ENCODE measurements at regions not wholly inside any gene's neighbourhood (a gene's known extent, or its start where the extent isn't known, plus 50 kb on each side); places are given as distances from the start of the nearest gene placed in this dataset.

DNA sequence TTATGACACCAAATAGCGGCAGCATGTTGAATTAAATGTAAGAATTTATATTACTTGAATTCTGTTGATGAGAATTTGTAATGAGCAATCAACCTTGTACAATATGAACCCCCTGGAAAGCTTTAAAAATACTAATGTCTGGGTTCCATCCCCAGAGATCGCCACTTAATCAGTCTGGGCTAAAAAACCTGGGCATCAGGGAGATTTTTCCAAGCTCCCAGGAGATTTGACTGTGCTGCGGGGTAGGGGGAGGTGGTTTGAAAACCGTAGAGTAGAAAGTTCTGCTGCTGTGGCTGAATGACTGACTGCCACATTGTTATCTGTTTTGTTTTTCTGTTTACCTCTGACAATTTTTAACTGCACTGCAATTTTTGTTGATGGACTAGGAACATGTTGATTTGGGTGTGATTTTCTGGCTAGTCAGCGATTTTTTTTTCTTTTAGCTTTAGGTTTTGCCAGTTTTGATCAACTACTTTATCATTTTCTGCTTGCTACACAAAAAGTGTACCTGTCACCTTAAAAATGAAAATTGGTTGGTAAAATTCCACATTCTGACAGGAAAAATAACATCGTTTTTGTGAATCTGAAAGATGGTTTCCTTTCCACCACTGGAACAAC lies 79.3 kb downstream of the PCTP start:
- no peak for DNase-seq (ENCODE audit: low read depth)

DNA sequence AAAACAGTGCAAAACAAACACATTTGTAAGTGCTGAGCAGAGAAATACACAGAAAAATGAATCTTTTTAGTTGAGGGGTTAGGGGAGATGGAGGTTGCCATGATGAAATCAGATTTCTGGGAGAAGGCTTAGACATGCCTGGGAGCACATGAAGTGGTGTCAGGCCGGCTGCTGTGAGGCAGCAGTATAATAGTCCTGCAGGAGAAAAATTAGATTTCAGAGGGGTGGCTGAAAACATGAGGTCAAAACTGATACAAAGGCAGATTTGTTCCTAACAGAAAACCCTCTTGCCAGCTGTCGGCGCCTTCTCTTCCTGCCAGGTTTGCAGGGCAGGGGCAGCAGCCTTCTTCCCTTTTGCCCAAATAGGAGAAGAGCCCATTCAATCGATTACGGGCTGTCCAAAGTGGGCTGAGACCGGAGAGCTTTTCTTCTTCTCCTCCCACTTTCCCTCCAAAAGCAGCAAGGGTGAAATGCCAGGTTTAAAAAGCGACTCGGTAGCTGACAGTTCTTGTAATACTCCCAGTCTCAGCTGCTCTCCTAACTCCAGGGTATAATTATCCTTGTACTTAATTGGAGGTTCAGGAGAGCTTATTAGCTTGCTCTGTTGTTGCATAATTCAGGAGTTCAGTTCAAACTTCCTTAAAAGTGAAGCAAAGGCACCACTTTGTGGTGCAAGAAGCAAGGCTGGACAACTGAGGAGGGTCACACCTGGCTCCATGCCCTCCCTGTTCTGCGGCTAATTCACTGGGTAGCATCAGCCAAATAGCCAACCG lies 80.0 kb downstream of the PCTP start:
- no peak for DNase-seq (ENCODE audit: low read depth)

GRCh38 chr17:55833306-55833705 lies 82.5 kb downstream of the PCTP start:
- peak; percentile 47 for DNase-seq (ENCODE audit: low read depth)

GRCh38 chr17:55842405-55843158 lies 91.7 kb downstream of the PCTP start:
- DNase-seq (ENCODE audit: low read depth) = no peak

DNA sequence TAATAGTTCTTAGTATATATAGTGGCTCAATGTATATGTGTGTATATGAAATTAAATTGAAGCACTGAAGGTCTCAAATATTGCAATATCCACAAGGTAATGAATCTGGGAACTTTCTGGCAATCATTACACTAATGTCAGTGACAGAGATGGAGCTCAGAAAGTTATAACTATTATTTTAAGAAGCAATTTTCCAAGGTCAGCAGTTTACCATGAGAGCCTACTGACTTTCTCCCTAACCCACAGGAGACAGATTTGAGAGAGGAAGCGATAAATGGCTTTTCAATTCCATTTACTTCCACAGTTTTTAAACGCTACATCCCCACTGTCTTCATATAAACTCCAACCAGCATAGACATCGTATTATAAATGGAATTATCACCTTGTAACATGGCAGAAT lies 92.9 kb downstream of the PCTP start:
- no peak for DNase-seq (ENCODE audit: low read depth)

- peak; percentile 50 for DNase-seq (ENCODE audit: low read depth)
Measured at GRCh38 chr17:55845385-55845784, 94.5 kb downstream of the PCTP start.

- DNase-seq (ENCODE audit: low read depth) = no peak
Measured at GRCh38 chr17:55846745-55847144, 95.9 kb downstream of the PCTP start.

DNA sequence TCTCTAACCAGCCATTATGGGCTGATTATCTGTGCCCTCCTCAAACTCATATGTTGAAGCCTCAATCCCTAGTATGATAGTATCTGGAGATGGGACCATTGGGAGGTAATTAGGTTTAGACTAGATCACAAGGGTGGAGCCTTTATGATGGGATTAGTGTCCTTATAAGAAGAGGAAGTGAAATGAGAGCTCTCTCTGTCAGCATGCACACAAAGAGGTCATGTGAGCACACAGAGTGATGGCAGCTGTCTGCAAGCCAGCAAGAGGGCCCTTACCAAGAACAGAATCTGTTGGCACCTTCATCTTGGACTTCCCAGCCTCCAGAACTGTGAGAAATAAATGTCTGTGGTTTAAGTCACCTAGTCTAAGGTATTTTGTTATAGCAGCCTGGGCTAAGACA lies 101.9 kb downstream of the PCTP start:
- DNase-seq (ENCODE audit: low read depth) = peak; percentile 11

DNA sequence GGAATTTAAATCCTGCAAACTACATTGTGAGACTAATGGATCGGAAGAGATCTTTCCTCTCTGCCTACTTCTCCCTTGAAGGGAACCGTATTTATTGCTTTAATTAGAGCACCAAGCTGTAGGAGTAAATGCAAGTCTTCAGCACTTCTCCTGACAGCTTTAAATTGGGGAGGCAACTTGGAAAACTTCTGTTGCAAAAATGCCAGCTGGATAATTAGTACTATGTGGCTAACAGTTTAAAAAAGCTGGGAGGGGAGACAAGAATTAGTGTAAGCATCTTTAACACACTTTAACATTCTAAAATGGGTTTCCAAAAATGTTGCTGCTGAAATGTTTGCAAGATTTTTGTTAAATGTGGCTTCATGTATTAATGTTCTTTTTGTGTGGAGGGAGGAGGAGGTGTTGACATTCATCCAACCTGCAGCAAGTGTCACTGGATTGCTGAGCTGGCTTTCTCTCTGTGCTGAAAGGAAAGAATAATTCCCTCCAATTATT lies 108.5 kb downstream of the PCTP start:
- DNase-seq (ENCODE audit: low read depth) = no peak

DNA sequence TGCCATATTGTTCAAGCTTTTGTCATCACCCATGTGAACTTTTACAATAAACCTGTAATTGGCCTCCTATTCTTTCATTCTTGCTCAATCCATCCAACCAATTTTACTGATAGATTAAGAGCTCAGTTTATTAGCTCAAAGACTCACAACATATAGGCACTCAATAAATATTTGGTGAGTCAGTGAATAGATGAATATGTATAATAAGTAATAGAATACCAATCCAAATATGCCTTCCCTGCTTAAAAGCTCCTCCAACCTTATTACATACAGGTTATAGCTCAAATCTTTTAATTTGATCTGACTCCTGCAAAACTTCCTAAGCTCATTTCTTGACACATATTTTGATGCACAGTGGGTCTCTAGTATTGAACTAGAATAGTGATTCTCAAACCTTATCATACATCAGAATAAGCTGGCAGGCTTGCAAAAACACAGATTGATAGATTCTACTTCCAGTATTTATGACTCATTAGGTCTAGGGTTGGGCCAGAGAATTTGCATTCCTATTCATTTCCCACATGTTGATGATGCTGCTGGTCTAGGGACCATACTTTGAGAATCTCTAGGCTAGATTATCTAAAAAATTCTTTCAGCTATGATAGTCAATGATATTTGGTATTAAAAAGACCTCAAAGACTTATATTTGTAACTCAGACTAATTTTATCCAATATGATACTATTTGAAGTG lies 114.4 kb downstream of the PCTP start:
- DNase-seq (ENCODE audit: low read depth) = no peak

- DNase-seq (ENCODE audit: low read depth) = no peak
Measured at GRCh38 chr17:55870044-55870443, 119.2 kb downstream of the PCTP start.

- no peak for DNase-seq (ENCODE audit: low read depth)
Measured at GRCh38 chr17:55872374-55872773, 121.5 kb downstream of the PCTP start.

GRCh38 chr17:55873017-55873758 lies 122.3 kb downstream of the PCTP start:
- DNase-seq (ENCODE audit: low read depth) = no peak

DNA sequence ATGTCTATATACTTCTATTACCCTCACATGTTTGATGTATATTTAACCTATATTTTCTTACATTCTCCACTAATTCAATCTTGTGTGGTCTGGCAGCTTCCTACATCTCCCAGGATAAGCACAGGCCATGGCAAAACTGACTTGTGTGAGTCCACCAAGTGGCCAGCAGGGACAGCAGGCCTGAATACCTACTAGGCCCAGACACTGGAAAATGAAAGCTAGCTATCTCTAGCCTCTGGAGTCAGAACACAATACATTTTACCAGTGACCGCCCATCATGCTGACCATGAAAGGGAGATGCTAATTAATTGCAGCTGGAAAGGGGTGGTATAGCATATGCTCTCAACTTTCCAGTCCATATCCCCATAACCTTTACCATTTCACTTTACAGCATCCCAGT lies 132.3 kb downstream of the PCTP start:
- DNase-seq (ENCODE audit: low read depth) = no peak

DNA sequence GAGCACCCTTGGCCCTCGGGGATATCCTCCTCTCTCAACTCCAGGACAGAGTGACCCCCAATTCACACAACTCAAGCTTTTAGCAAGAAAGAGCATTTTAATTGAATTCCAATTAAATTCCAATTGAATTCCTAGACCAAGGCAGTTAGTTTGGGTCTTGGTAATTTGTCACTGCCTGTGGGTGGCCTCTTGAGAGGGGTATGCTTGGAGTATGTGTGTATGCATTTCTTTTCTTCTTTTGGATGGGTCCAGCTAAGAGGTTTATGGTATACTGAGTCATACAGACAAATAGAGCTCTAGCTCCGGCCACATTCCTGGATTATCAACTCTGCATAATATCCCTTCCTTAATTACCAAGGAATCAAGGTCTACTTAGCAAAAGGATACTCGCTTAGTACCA lies 136.7 kb downstream of the PCTP start:
- no peak for DNase-seq (ENCODE audit: low read depth)

DNA sequence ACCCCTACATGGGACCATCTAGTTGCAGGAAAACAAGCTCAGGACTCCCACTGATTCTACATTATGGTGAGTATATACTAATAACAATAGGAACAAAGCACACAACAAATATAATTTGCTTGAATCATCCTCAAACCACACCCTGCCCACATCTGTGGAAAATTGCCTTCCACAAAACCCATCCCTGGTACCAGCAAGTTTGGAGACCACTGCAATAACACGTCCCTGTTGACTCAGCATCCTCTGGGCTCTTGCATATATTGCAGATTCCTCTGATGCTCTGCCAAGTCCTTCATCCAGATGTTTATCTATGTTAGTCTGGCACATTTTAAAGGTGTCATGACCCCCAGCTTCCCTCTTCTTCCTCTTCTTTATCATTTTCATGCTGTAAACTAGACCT lies 138.4 kb downstream of the PCTP start:
- DNase-seq (ENCODE audit: low read depth) = no peak

DNA sequence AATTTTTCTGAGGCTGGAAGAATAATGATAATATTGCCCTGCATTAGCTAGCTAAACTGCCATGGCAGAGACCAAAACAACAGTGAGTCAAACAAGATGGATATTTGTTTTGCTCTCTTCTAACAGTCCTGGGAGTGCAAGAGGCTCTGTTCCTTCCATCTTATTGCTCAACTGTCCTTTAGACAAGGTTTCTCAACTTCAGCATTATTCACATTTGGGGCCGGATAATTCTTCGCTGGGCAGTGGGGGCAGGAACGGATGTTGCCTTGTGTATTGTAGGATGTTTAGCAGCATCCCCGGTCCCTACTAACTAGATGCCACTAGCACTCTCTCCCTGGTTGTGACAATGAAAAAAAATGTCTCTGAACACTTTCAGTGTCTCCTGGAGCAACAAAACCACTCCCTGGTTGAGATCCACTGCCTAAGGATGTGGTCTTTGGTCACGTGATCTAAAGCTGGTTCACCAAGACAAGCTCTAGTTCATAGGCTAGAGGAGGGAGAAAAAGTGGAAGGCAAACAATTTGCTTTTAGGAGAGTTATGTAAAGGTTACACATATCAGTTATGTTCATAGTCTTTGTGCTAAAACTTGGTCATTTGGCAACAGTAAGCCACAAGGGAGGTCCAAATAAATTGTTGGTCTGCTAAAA lies 144.4 kb downstream of the PCTP start:
- DNase-seq (ENCODE audit: low read depth) = no peak

- no peak for DNase-seq (ENCODE audit: low read depth)
Measured at GRCh38 chr17:55897301-55897700, 146.4 kb downstream of the PCTP start.

DNA sequence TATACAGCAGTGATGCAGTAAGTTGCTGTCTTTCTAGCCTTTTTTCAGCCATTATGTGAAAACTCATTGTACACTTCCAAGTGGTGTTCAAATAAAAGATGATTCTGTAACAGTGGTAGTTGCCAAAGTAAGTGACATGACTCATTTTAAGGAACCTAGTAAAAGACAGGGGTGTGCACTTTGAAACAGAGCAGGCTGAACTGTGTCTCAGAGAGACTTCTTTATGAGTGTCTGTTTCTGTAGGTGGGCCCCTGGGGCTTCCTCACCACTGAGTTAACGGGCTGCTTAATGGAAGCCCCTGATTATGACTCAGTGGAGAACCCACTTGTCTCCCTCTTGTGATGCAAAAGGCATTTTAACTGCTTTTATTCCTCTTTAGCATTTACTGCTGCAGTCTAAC lies 147.3 kb downstream of the PCTP start:
- no peak for DNase-seq (ENCODE audit: low read depth)

GRCh38 chr17:55900188-55900587 lies 149.3 kb downstream of the PCTP start:
- DNase-seq (ENCODE audit: low read depth) = no peak

All from myocyte (in vitro differentiated cells).